MCF 10A (cell line): ENCODE measurements at regions not wholly inside any gene's neighbourhood (a gene's known extent, or its start where the extent isn't known, plus 50 kb on each side); places are given as distances from the start of the nearest gene placed in this dataset.

Experiments
- BruUV-seq: library from RNA; stranded (reverse); fragments of 400-500 nt; replicated peaks from 2 replicates; lab custom pipeline; 2021; lab: Mats Ljungman, UMichigan
- CTCF ChIA-PET: fragments of 300-600 bp; sonication (Branson Sonifier 250); formaldehyde crosslinking; extraction: SDS; loops from one replicate; lab custom pipeline; 2021; ENCODE audit warnings: antibody characterized with exemption, inconsistent platforms; lab: Yijun Ruan, JAX
- POLR2A ChIA-PET: fragments of 300-600, 350-650 bp; sonication (Branson Sonifier 250); formaldehyde crosslinking; extraction: SDS; loops from one replicate; lab custom pipeline; 2020; ENCODE audit warnings: antibody characterized with exemption, inconsistent platforms; lab: Yijun Ruan, JAX
- DNase-seq: peaks from one replicate; pipeline ENCODE4 v3.0.0-alpha.2; 2018; ENCODE audit not compliant: unreplicated experiment
- H3K27ac Mint-ChIP-seq: one replicate; pipeline ENCODE4 v1.8.0; 2022; ENCODE audit warnings: mild to moderate bottlenecking, low read depth, mixed read lengths; ENCODE audit not compliant: unreplicated experiment
- H3K27me3 Mint-ChIP-seq: one replicate; pipeline ENCODE4 v1.8.0; 2022; ENCODE audit warnings: mixed read lengths; ENCODE audit not compliant: insufficient read depth, unreplicated experiment
- H3K36me3 Mint-ChIP-seq: one replicate; pipeline ENCODE4 v1.8.0; 2022; ENCODE audit warnings: mild to moderate bottlenecking, moderate library complexity, mixed read lengths; ENCODE audit not compliant: insufficient read depth, unreplicated experiment
- H3K4me1 Mint-ChIP-seq: one replicate; pipeline ENCODE4 v1.8.0; 2022; ENCODE audit warnings: mixed read lengths; ENCODE audit not compliant: insufficient read depth, unreplicated experiment
- H3K4me3 Mint-ChIP-seq: one replicate; pipeline ENCODE4 v1.8.0; 2022; ENCODE audit warnings: mild to moderate bottlenecking, moderate library complexity, mixed read lengths; ENCODE audit not compliant: unreplicated experiment
- H3K9me3 Mint-ChIP-seq: one replicate; pipeline ENCODE4 v1.8.0; 2022; ENCODE audit warnings: mixed read lengths; ENCODE audit not compliant: unreplicated experiment
- CTCF ChIP-seq: fragments of 200-600 bp; IDR thresholded peaks from one replicate; pipeline ENCODE4 v1.8.0; 2022; ENCODE audit warnings: antibody characterized with exemption, mild to moderate bottlenecking; ENCODE audit not compliant: unreplicated experiment
- intact Hi-C: fragments of 100-400 bp; cut with micrococcal nuclease; formaldehyde crosslinking; loops from 2 replicates; pipeline ENCODE4 v1.14.1; 2022

- Mint-ChIP-seq H3K27me3 (no peaks in the 10 kb centered on the region), H3K9me3 (no peaks in the 10 kb centered on the region), H3K4me1 (peaks cover 13% of the 10 kb centered on the region), H3K36me3 (no peaks in the 10 kb centered on the region), H3K27ac (no peak overlapping the region), H3K4me3 (no peak overlapping the region)
- DNase-seq = no peak
- no peak for TF ChIP-seq CTCF
- intact Hi-C loops = no loop called here
- CTCF ChIA-PET = no interaction called here
- POLR2A ChIA-PET = no interaction called here
- BruUV-seq = no TSS peak
Observed at GRCh38 chr15:60254416-60254815, 143.4 kb downstream of the ANXA2 start.

GRCh38 chr15:60255390-60255789 lies 142.4 kb downstream of the ANXA2 start:
- ChIA-PET CTCF (interaction anchor here (0.6 to 0.7 kb wide), 2 partner anchors 28 to 338 kb away, joined by 3 to 4 read pairs; no protein-coding TSS in a partner anchor), POLR2A (interaction anchor here (0.7 to 1.4 kb wide), 2 partner anchors 56 to 66 kb away, joined by 3 to 7 read pairs; no protein-coding TSS in a partner anchor)
- TF ChIP-seq CTCF = no peak
- Mint-ChIP-seq H3K27me3 (no peaks in the 10 kb centered on the region), H3K27ac (no peak overlapping the region), H3K4me3 (no peak overlapping the region), H3K4me1 (peaks cover 13% of the 10 kb centered on the region), H3K36me3 (no peaks in the 10 kb centered on the region), H3K9me3 (no peaks in the 10 kb centered on the region)
- no TSS peak for BruUV-seq
- peak; percentile 85 for DNase-seq
- intact Hi-C loops = no loop called here

- Mint-ChIP-seq H3K36me3 (no peaks in the 10 kb centered on the region), H3K4me1 (peaks cover 13% of the 10 kb centered on the region), H3K27me3 (no peaks in the 10 kb centered on the region), H3K27ac (peak overlapping the region; percentile 78), H3K9me3 (no peaks in the 10 kb centered on the region), H3K4me3 (no peak overlapping the region)
- no peak for TF ChIP-seq CTCF
- intact Hi-C loops = no loop called here
- ChIA-PET CTCF (interaction anchor here (0.5 to 1.6 kb wide), 2 partner anchors 69 to 704 kb away, joined by 3 to 6 read pairs; no protein-coding TSS in a partner anchor), POLR2A (interaction anchor here (1.3 kb wide), 1 partner anchor 40 kb away, joined by 3 read pairs; no protein-coding TSS in a partner anchor)
- BruUV-seq = no TSS peak
- DNase-seq = no peak
Observed at GRCh38 chr15:60257591-60258159, 140.1 kb downstream of the ANXA2 start.

DNA sequence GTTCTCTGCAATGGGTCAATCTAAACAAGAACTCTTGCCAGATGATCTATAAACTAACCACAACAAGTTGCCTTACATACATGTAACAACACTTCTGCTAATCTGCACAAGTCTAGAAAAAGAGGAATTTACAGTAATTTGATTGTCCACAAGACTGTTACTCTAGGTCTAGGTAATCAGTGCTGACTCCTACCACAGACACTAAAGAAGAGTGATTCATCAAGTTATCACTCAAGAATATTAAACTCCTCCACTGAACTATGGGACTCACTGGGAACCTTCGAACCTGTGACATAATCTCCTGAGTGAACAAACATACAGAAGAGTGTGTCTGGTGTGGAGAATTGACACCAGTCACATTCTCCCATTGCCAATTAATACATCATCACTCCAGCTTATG lies 138.3 kb downstream of the ANXA2 start:
- no peaks in the 10 kb centered on the region for H3K9me3 Mint-ChIP-seq
- DNase-seq = no peak
- no peak overlapping the region for H3K27ac Mint-ChIP-seq
- peaks cover 13% of the 10 kb centered on the region for H3K4me1 Mint-ChIP-seq
- H3K36me3 Mint-ChIP-seq = no peaks in the 10 kb centered on the region
- ChIA-PET POLR2A (interaction anchor here (0.7 kb wide), 1 partner anchor 14 kb away, joined by 3 read pairs; no protein-coding TSS in a partner anchor), CTCF (no interaction called here)
- H3K4me3 Mint-ChIP-seq = no peak overlapping the region
- TF ChIP-seq CTCF = no peak
- H3K27me3 Mint-ChIP-seq = no peaks in the 10 kb centered on the region
- intact Hi-C loops = no loop called here
- no TSS peak for BruUV-seq
